ENCODE measurements at regions not wholly inside any gene's neighbourhood (a gene's known extent, or its start where the extent isn't known, plus 50 kb on each side); places are given as distances from the start of the nearest gene placed in this dataset.
"Not testable (repeated sequence)": the region's sequence is repeated elsewhere in the genome, so short reads cannot be mapped to it uniquely, and the experiment has no call there.

DNA sequence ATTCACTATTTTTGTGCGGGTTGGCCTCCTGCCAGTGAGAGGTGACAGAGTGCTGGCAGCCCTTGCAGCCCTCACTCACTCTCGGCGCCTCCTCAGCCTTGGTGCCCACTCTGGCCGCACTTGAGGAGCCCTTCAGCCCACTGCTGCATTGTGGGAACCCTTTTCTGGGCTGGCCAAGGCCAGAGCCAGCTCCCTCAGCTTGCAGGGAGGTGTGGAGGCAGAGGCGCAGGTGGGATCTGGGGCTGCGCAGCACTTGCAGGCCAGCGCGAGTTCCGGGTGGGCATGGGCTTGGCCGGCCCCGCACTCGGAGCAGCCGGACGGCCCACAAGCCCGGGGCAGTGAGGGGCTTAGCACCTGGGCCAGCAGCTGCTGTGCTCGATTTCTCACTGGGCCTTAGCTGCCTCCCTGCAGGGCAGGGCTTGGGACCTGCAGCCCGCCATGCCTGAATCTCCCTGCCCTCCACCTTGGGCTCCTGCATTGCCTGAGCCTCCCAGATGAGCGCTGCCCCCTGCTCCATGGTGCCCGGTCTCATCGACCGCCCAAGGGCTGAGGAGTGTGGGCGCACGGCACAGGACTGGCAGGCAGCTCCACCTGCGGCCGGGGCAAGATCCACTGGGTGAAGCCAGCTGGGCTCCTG, 178.7 kb upstream of the PKP2 start:
- POLR2A ChIA-PET: interaction anchor here (0.6 kb wide), 2 partner anchors 111 to 665 kb away, joined by 3 read pairs; no protein-coding TSS in a partner anchor
- H3K36me3 ChIP-seq (ENCODE audit: insufficient read depth, low read length); H3K4me1 ChIP-seq (ENCODE audit: insufficient read depth, low read length, poor library complexity, severe bottlenecking); DNase-seq (ENCODE audit: low spot score); H3K4me3 ChIP-seq (ENCODE audit: low read depth, low read length, poor library complexity, severe bottlenecking); intact Hi-C loops (cut with micrococcal nuclease; ENCODE audit: unreplicated experiment); H3K79me2 ChIP-seq (ENCODE audit: insufficient read depth, low read depth, low read length); H3K27ac ChIP-seq (ENCODE audit: low read depth, low read length, poor library complexity, severe bottlenecking); H4K20me1 ChIP-seq (ENCODE audit: insufficient read depth, low read length); H2AFZ ChIP-seq (ENCODE audit: low read length); H3K9me3 ChIP-seq (ENCODE audit: low read length); BruUV-seq (replicated peaks); H3K9me2 ChIP-seq (ENCODE audit: insufficient read depth, low read length); CTCF ChIA-PET (ENCODE audit: unreplicated experiment); H3K4me2 ChIP-seq (ENCODE audit: low read length): not testable (repeated sequence)

- ChIA-PET CTCF (ENCODE audit: unreplicated experiment) (no interaction called here), POLR2A (interaction anchor here (1.0 kb wide), 1 partner anchor 11 kb away, joined by 3 read pairs; no protein-coding TSS in a partner anchor)
- Histone ChIP-seq H3K36me3 (ENCODE audit: insufficient read depth, low read length) (no peaks in the 10 kb centered on the region), H3K27ac (ENCODE audit: low read depth, low read length, poor library complexity, severe bottlenecking) (no peak overlapping the region), H3K4me1 (ENCODE audit: insufficient read depth, low read length, poor library complexity, severe bottlenecking) (no peaks in the 10 kb centered on the region), H3K4me2 (ENCODE audit: low read length) (no peak overlapping the region), H4K20me1 (ENCODE audit: insufficient read depth, low read length) (no peaks in the 10 kb centered on the region), H3K79me2 (ENCODE audit: insufficient read depth, low read depth, low read length) (no peaks in the 10 kb centered on the region), H2AFZ (ENCODE audit: low read length) (no peak overlapping the region), H3K9me2 (ENCODE audit: insufficient read depth, low read length) (no peaks in the 10 kb centered on the region), H3K9me3 (ENCODE audit: low read length) (no peaks in the 10 kb centered on the region), H3K4me3 (ENCODE audit: low read depth, low read length, poor library complexity, severe bottlenecking) (no peak overlapping the region)
- no peak for DNase-seq (ENCODE audit: low spot score)
- BruUV-seq (replicated peaks): no TSS peak
- intact Hi-C loops (cut with micrococcal nuclease; ENCODE audit: unreplicated experiment): no loop called here
- TF ChIP-seq EZH2phosphoT487 (IDR thresholded peaks at IDR 0.05; ENCODE audit: borderline replicate concordance, low read depth, low read length): no peak
- TF ChIP-seq, protein P1, sequence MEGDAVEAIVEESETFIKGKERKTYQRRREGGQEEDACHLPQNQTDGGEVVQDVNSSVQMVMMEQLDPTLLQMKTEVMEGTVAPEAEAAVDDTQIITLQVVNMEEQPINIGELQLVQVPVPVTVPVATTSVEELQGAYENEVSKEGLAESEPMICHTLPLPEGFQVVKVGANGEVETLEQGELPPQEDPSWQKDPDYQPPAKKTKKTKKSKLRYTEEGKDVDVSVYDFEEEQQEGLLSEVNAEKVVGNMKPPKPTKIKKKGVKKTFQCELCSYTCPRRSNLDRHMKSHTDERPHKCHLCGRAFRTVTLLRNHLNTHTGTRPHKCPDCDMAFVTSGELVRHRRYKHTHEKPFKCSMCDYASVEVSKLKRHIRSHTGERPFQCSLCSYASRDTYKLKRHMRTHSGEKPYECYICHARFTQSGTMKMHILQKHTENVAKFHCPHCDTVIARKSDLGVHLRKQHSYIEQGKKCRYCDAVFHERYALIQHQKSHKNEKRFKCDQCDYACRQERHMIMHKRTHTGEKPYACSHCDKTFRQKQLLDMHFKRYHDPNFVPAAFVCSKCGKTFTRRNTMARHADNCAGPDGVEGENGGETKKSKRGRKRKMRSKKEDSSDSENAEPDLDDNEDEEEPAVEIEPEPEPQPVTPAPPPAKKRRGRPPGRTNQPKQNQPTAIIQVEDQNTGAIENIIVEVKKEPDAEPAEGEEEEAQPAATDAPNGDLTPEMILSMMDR (conservative IDR thresholded peaks at IDR 0.05; ENCODE audit: low read length): no peak
These were observed 165.3 kb upstream of the PKP2 start for GRCh38 chr12:33061844-33062243.

- Histone ChIP-seq H3K4me1 (ENCODE audit: insufficient read depth, low read length, poor library complexity, severe bottlenecking) (no peaks in the 10 kb centered on the region), H3K79me2 (ENCODE audit: insufficient read depth, low read depth, low read length) (no peaks in the 10 kb centered on the region), H3K9me3 (ENCODE audit: low read length) (no peaks in the 10 kb centered on the region), H3K4me2 (ENCODE audit: low read length) (no peak overlapping the region), H3K36me3 (ENCODE audit: insufficient read depth, low read length) (no peaks in the 10 kb centered on the region), H3K27ac (ENCODE audit: low read depth, low read length, poor library complexity, severe bottlenecking) (no peak overlapping the region), H3K9me2 (ENCODE audit: insufficient read depth, low read length) (no peaks in the 10 kb centered on the region), H3K4me3 (ENCODE audit: low read depth, low read length, poor library complexity, severe bottlenecking) (no peak overlapping the region), H4K20me1 (ENCODE audit: insufficient read depth, low read length) (no peaks in the 10 kb centered on the region), H2AFZ (ENCODE audit: low read length) (no peak overlapping the region)
- CTCF ChIA-PET (ENCODE audit: unreplicated experiment): no interaction called here
- intact Hi-C loops (cut with micrococcal nuclease; ENCODE audit: unreplicated experiment): no loop called here
- BruUV-seq (replicated peaks): no TSS peak
- DNase-seq (ENCODE audit: low spot score): no peak
- POLR2A ChIA-PET: no interaction called here
- TF ChIP-seq EZH2phosphoT487 (IDR thresholded peaks at IDR 0.05; ENCODE audit: borderline replicate concordance, low read depth, low read length): no peak
These were observed 157.8 kb upstream of the PKP2 start for GRCh38 chr12:33054371-33054770.
